Activated CD8-positive, alpha-beta memory T cell treated with anti-CD3 and anti-CD28 coated beads for 36 hours (primary cell): ENCODE measurements at regions not wholly inside any gene's neighbourhood (a gene's known extent, or its start where the extent isn't known, plus 50 kb on each side); places are given as distances from the start of the nearest gene placed in this dataset.

Experiments used
- CTCF ChIA-PET: fragments of 350-600 bp; sonication (Branson Sonifier 250); formaldehyde crosslinking; loops from one replicate; lab custom pipeline; 2021; ENCODE audit warnings: antibody characterized with exemption; lab: Charles Lee
- POLR2A ChIA-PET: fragments of 350-600 bp; sonication (Branson Sonifier 250); formaldehyde crosslinking; loops from one replicate; lab custom pipeline; 2021; ENCODE audit warnings: antibody characterized with exemption; lab: Charles Lee

GRCh38 chr18:61272793-61273192, 60.4 kb upstream of the CDH20 start:
- POLR2A ChIA-PET, result no interaction called here

GRCh38 chr18:61273533-61273932, 59.7 kb upstream of the CDH20 start:
- ChIA-PET CTCF (no interaction called here), POLR2A (no interaction called here)

More at GRCh38 chr18:61272793-61273192, 60.4 kb upstream of the CDH20 start:
- CTCF ChIA-PET, result no interaction called here

GRCh38 chr18:61274416-61274960, 58.7 kb upstream of the CDH20 start:
- ChIA-PET CTCF (interaction anchor here (1.0 kb wide), 1 partner anchor 17 kb away, joined by 4 read pairs; no protein-coding TSS in a partner anchor), POLR2A (no interaction called here)

DNA sequence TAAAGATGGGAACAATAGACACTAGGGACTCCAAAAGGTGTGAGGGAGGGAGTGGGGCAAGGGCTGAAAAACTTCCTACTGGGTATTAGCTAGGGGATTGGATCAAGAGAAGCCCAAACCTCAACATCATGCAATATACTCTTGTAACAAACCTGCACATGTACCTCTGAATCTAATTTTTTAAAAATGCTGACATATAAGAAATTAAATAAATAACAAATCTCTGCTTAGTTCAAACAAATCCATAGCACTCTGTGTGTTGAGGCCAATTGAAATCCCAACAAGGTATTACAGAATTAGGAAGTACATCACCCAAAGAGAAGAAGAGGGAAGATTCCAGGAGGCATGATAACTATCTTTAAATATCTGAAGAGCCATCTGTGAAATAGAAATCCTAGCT, 55.4 kb upstream of the CDH20 start:
- ChIA-PET CTCF (no interaction called here), POLR2A (no interaction called here)

DNA sequence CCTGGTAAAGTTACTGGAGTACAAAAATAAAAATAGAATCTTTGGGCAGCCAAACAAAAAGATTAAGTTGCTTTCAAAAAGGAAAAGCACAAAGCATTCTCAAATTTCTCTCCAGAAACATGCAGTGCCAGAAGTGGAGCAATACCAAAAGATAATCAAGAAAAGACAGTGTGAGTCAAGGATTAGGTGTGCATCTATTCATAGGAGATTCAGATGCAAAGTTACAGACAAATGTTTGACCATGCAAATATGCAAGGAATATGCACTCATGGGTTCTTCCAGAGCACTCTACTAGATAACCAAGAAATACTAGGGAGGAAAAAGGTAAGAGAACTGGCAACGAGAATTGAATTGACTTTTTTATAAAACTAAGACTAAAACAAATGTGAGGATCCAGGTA, 51.8 kb upstream of the CDH20 start:
- CTCF ChIA-PET, result no interaction called here
- POLR2A ChIA-PET, result no interaction called here

GRCh38 chr18:61282926-61283325, 50.3 kb upstream of the CDH20 start:
- ChIA-PET CTCF (no interaction called here), POLR2A (no interaction called here)
